Neural cell (in vitro differentiated cells): ENCODE measurements at regions not wholly inside any gene's neighbourhood (a gene's known extent, or its start where the extent isn't known, plus 50 kb on each side); places are given as distances from the start of the nearest gene placed in this dataset.

ENCODE experiments used
- H2AFZ ChIP-seq: fragments of 200-600, 300-800 bp; sonication (generic), shearing (Covaris generic); 2 replicates; pipeline ENCODE4 v1.6.0; 2014; ENCODE audit warnings: low read depth, mild to moderate bottlenecking, antibody characterized with exemption, low read length, moderate library complexity
- H3F3A ChIP-seq: fragments of 200-600 bp; shearing (Covaris generic); 2 replicates; pipeline ENCODE4 v1.6.1; 2016; ENCODE audit warnings: mild to moderate bottlenecking, moderate library complexity, mixed read lengths, antibody characterized with exemption, low read length; ENCODE audit not compliant: insufficient read depth, poor library complexity, severe bottlenecking
- H3K27ac ChIP-seq: fragments of 200-600, 300-800 bp; sonication (generic), shearing (Covaris generic); 2 replicates; pipeline ENCODE4 v1.5.1; 2014; ENCODE audit warnings: mild to moderate bottlenecking, low read length, moderate library complexity
- H3K27me3 ChIP-seq: fragments of 300-800, 200-600 bp; sonication (generic), shearing (Covaris generic); 2 replicates; pipeline ENCODE4 v1.6.0; 2014; ENCODE audit warnings: mild to moderate bottlenecking, low read depth, low read length, moderate library complexity; ENCODE audit not compliant: insufficient read depth
- H3K36me3 ChIP-seq: fragments of 300-800, 200-600 bp; sonication (generic), shearing (Covaris generic); 2 replicates; pipeline ENCODE4 v1.5.1; 2014; ENCODE audit warnings: mild to moderate bottlenecking, antibody characterized with exemption, low read length, moderate library complexity; ENCODE audit not compliant: insufficient read depth
- H3K4me2 ChIP-seq: fragments of 300-800, 200-600 bp; sonication (generic), shearing (Covaris generic); 2 replicates; pipeline ENCODE4 v1.6.0; 2014; ENCODE audit warnings: mild to moderate bottlenecking, low read length
- H3K4me3 ChIP-seq: fragments of 300-800, 200-600 bp; sonication (generic), shearing (Covaris generic); 2 replicates; pipeline ENCODE4 v1.5.1; 2014; ENCODE audit warnings: mild to moderate bottlenecking, low read length, moderate library complexity
- H3K79me2 ChIP-seq: fragments of 200-600 bp; shearing (Covaris generic); replicated peaks from 2 replicates; pipeline ENCODE4 v1.6.0; 2014; ENCODE audit warnings: mild to moderate bottlenecking, low read length, moderate library complexity; ENCODE audit not compliant: insufficient read depth
- H3K9ac ChIP-seq: fragments of 300-800, 200-600 bp; sonication (generic), shearing (Covaris generic); 2 replicates; pipeline ENCODE4 v1.6.1; 2016; ENCODE audit warnings: mild to moderate bottlenecking, low read length, mixed read lengths
- H3K9me2 ChIP-seq: fragments of 200-600 bp; shearing (Covaris generic); 2 replicates; pipeline ENCODE4 v1.6.1; 2016; ENCODE audit warnings: mild to moderate bottlenecking, low read length, mixed read lengths; ENCODE audit not compliant: insufficient read depth
- H3K9me3 ChIP-seq: fragments of 200-600, 300-800 bp; sonication (generic), shearing (Covaris generic); 2 replicates; pipeline ENCODE4 v1.6.1; 2016; ENCODE audit warnings: mild to moderate bottlenecking, mixed run types, low read length, moderate library complexity, mixed read lengths
- H4K20me1 ChIP-seq: fragments of 200-600 bp; shearing (Covaris generic); 2 replicates; pipeline ENCODE4 v1.6.1; 2016; ENCODE audit warnings: mild to moderate bottlenecking, mixed run types; ENCODE audit not compliant: insufficient read depth
- EP300 ChIP-seq: fragments of 450-650 bp; conservative IDR thresholded peaks from 2 replicates; pipeline ENCODE4 v1.6.1; 2014; ENCODE audit warnings: antibody characterized with exemption, mild to moderate bottlenecking, moderate library complexity; ENCODE audit not compliant: poor library complexity, severe bottlenecking
- EZH2 ChIP-seq: fragments of 200-600, 300-800 bp; shearing (Covaris generic), sonication (generic); IDR thresholded peaks from 2 replicates; pipeline ENCODE4 v1.6.1; 2014; ENCODE audit warnings: antibody characterized with exemption, low read length, borderline replicate concordance, mild to moderate bottlenecking; ENCODE audit not compliant: insufficient read depth, poor library complexity, severe bottlenecking
- MXI1 ChIP-seq: fragments of 450-650 bp; conservative IDR thresholded peaks from 2 replicates; pipeline ENCODE4 v1.6.1; 2014; ENCODE audit warnings: antibody characterized with exemption, mild to moderate bottlenecking; ENCODE audit not compliant: poor library complexity, severe bottlenecking
- POLR2AphosphoS5 ChIP-seq: IDR thresholded peaks from 2 replicates; pipeline ENCODE4 v1.6.1; 2012
- RAD21 ChIP-seq: fragments of 450-650 bp; conservative IDR thresholded peaks from 2 replicates; pipeline ENCODE4 v1.6.1; 2014; ENCODE audit warnings: antibody characterized with exemption, mild to moderate bottlenecking, moderate library complexity
- SMC3 ChIP-seq: fragments of 450-650 bp; conservative IDR thresholded peaks from 2 replicates; pipeline ENCODE4 v1.6.1; 2014; ENCODE audit warnings: antibody characterized with exemption, mild to moderate bottlenecking, moderate library complexity; ENCODE audit not compliant: poor library complexity
- TAF1 ChIP-seq: IDR thresholded peaks from 2 replicates; pipeline ENCODE4 v1.6.1; 2012; ENCODE audit warnings: low read depth
- TF ChIP-seq, protein P1 (sequence below): fragments of 450-650 bp; IDR thresholded peaks from 2 replicates; pipeline ENCODE4 v1.5.1; 2014; ENCODE audit warnings: antibody characterized with exemption, mild to moderate bottlenecking, moderate library complexity; ENCODE audit not compliant: poor library complexity, severe bottlenecking
- TF ChIP-seq, protein P2 (sequence below): IDR thresholded peaks from 2 replicates; pipeline ENCODE4 v1.6.1; 2012; ENCODE audit warnings: borderline replicate concordance

DNA sequence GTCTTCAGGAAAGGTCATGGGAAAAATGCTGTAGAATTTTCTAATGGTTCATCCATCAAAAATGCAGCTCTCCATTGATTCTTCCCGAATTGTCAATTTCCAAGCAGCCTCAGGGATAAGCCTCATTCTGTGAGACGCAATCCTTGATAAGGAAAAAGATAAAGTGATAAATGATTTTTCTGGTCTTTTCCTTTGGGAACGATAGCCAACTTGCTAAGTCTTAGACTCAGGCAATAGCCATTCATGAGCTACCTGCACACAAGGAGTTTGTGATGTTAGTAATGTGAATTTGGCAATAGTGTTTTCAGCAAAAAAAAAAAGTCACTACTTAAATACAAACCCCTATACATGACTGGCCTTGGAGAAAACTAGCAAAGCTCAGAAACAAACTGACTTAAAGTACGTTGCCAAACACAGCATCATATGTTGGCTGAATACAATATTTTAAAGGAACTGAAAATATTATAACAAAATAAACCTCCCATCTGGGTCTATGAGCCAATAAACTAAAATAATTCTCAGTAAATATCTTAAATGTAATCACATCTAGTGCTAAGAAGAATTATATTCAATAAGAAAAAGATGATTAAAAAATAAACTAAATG lies 75.5 kb downstream of the KLF6 start:
- Histone ChIP-seq H3K9ac (no peak overlapping the region), H3F3A (no peaks in the 10 kb centered on the region), H4K20me1 (no peaks in the 10 kb centered on the region), H3K9me2 (no peaks in the 10 kb centered on the region), H3K36me3 (no peaks in the 10 kb centered on the region), H3K79me2 (no peaks in the 10 kb centered on the region), H3K4me3 (no peak overlapping the region), H3K27ac (no peak overlapping the region), H3K27me3 (no peaks in the 10 kb centered on the region), H2AFZ (no peak overlapping the region), H3K4me2 (no peak overlapping the region), H3K9me3 (peaks cover 5% of the 10 kb centered on the region)
- TF ChIP-seq EP300 (no peak), EZH2 (no peak), RAD21 (no peak), TAF1 (no peak), MXI1 (no peak), SMC3 (no peak), POLR2AphosphoS5 (no peak)
- TF ChIP-seq, protein P1, sequence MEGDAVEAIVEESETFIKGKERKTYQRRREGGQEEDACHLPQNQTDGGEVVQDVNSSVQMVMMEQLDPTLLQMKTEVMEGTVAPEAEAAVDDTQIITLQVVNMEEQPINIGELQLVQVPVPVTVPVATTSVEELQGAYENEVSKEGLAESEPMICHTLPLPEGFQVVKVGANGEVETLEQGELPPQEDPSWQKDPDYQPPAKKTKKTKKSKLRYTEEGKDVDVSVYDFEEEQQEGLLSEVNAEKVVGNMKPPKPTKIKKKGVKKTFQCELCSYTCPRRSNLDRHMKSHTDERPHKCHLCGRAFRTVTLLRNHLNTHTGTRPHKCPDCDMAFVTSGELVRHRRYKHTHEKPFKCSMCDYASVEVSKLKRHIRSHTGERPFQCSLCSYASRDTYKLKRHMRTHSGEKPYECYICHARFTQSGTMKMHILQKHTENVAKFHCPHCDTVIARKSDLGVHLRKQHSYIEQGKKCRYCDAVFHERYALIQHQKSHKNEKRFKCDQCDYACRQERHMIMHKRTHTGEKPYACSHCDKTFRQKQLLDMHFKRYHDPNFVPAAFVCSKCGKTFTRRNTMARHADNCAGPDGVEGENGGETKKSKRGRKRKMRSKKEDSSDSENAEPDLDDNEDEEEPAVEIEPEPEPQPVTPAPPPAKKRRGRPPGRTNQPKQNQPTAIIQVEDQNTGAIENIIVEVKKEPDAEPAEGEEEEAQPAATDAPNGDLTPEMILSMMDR, result no peak
- TF ChIP-seq, protein P2, sequence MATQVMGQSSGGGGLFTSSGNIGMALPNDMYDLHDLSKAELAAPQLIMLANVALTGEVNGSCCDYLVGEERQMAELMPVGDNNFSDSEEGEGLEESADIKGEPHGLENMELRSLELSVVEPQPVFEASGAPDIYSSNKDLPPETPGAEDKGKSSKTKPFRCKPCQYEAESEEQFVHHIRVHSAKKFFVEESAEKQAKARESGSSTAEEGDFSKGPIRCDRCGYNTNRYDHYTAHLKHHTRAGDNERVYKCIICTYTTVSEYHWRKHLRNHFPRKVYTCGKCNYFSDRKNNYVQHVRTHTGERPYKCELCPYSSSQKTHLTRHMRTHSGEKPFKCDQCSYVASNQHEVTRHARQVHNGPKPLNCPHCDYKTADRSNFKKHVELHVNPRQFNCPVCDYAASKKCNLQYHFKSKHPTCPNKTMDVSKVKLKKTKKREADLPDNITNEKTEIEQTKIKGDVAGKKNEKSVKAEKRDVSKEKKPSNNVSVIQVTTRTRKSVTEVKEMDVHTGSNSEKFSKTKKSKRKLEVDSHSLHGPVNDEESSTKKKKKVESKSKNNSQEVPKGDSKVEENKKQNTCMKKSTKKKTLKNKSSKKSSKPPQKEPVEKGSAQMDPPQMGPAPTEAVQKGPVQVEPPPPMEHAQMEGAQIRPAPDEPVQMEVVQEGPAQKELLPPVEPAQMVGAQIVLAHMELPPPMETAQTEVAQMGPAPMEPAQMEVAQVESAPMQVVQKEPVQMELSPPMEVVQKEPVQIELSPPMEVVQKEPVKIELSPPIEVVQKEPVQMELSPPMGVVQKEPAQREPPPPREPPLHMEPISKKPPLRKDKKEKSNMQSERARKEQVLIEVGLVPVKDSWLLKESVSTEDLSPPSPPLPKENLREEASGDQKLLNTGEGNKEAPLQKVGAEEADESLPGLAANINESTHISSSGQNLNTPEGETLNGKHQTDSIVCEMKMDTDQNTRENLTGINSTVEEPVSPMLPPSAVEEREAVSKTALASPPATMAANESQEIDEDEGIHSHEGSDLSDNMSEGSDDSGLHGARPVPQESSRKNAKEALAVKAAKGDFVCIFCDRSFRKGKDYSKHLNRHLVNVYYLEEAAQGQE, result no peak

DNA sequence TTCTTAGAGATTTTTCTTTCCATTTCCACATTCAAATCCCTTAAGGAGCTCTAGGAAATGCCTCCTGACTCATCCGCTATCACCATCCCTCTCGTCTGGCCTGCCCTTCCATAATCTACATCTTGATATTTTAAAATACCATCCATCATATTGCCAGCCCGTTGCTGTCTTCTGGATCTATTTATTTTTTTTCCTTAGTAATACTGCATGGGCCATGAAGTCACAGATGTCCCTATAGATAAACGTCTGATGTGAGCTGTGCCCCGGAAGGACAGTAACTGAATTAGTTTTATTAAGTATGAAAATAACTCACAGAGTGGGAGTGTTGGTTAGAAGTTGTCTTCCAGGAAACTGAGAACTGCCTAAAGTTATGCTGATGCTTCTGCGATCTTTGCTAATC lies 76.2 kb downstream of the KLF6 start:
- Histone ChIP-seq H3K9me3 (peaks cover 5% of the 10 kb centered on the region), H3F3A (no peaks in the 10 kb centered on the region), H3K4me2 (no peak overlapping the region), H3K79me2 (no peaks in the 10 kb centered on the region), H4K20me1 (no peaks in the 10 kb centered on the region), H3K27me3 (no peaks in the 10 kb centered on the region), H3K36me3 (no peaks in the 10 kb centered on the region), H3K27ac (no peak overlapping the region), H2AFZ (no peak overlapping the region), H3K9me2 (no peaks in the 10 kb centered on the region), H3K9ac (no peak overlapping the region), H3K4me3 (no peak overlapping the region)
- TF ChIP-seq RAD21 (no peak), TAF1 (no peak)
- TF ChIP-seq, protein P2, result no peak
